ENCODE measurements at regions not wholly inside any gene's neighbourhood (a gene's known extent, or its start where the extent isn't known, plus 50 kb on each side); places are given as distances from the start of the nearest gene placed in this dataset.

- TF ChIP-seq CTCF (IDR thresholded peaks at IDR 0.05) (no peak), EZH2 (IDR thresholded peaks at IDR 0.05; ENCODE audit: borderline replicate concordance, insufficient read depth, low read depth, low read length, poor library complexity, severe bottlenecking) (no peak)
Measured at GRCh38 chr3:187999821-188000220, 154.1 kb upstream of the LPP start.

Measured in B cell (primary cell).